Astrocyte of the spinal cord (primary cell): ENCODE measurements at regions not wholly inside any gene's neighbourhood (a gene's known extent, or its start where the extent isn't known, plus 50 kb on each side); places are given as distances from the start of the nearest gene placed in this dataset.

ENCODE experiments used
- DNase-seq: peaks from one replicate; pipeline ENCODE4 v3.0.0; 2011; ENCODE audit warnings: low read depth, low spot score
- H3K4me3 ChIP-seq: 2 replicates; pipeline ENCODE4 v1.5.1; 2011; ENCODE audit warnings: low read depth, mild to moderate bottlenecking, low read length, moderate library complexity
- in situ Hi-C: cut with HindIII; loops from 2 replicates; pipeline ENCODE4 v1.10.0; 2017; ENCODE audit warnings: low sequenced_read_pairs
- TF ChIP-seq, protein P1 (sequence below): IDR thresholded peaks from 2 replicates; pipeline ENCODE4 v1.5.1; 2012; ENCODE audit warnings: low read depth, mild to moderate bottlenecking, low read length, inconsistent platforms

DNA sequence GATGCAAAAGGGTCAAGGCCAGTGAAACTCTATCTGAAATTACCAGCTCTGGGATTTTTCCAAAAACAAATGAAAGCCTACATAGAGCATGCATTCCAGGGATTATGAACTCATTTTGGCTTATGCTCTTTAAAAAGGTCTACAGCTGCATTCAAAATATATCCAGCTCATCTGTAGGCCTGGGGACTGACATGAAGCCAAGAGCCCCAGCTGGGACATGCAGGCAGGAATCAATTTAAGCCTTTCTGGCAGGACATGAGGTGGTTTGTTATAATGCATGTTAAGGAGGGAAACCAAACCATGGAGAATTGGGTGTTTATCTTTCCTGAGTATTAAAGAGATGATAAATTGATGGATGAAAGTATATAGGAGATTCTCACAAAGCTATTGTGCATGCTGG lies 164.5 kb downstream of the RBM43 start:
- no peak overlapping the region for H3K4me3 ChIP-seq
- in situ Hi-C loops, result no loop called here
- peak; percentile 62 for DNase-seq
- TF ChIP-seq, protein P1, sequence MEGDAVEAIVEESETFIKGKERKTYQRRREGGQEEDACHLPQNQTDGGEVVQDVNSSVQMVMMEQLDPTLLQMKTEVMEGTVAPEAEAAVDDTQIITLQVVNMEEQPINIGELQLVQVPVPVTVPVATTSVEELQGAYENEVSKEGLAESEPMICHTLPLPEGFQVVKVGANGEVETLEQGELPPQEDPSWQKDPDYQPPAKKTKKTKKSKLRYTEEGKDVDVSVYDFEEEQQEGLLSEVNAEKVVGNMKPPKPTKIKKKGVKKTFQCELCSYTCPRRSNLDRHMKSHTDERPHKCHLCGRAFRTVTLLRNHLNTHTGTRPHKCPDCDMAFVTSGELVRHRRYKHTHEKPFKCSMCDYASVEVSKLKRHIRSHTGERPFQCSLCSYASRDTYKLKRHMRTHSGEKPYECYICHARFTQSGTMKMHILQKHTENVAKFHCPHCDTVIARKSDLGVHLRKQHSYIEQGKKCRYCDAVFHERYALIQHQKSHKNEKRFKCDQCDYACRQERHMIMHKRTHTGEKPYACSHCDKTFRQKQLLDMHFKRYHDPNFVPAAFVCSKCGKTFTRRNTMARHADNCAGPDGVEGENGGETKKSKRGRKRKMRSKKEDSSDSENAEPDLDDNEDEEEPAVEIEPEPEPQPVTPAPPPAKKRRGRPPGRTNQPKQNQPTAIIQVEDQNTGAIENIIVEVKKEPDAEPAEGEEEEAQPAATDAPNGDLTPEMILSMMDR, result no peak

DNA sequence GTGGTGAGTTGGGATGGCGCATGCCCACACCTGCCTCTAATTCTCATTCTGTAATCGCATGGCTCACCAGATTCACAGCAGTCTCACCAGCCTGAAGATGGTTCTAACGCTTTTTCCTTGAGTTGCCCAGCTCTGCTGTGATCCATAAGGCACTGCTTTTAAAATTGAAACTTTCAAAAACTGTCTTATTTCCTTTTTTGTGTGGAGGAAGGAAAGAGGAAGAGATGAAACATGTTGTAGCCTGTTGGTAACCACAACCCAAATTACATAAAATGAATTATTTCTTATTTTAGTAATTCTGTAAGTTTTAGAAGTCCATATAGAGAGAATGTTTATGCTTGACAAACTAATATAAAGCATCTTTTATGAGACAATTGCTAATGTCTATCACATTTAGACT lies 165.4 kb downstream of the RBM43 start:
- H3K4me3 ChIP-seq, result no peak overlapping the region
- DNase-seq, result no peak
- TF ChIP-seq, protein P1, result no peak
- in situ Hi-C loops, result no loop called here

DNA sequence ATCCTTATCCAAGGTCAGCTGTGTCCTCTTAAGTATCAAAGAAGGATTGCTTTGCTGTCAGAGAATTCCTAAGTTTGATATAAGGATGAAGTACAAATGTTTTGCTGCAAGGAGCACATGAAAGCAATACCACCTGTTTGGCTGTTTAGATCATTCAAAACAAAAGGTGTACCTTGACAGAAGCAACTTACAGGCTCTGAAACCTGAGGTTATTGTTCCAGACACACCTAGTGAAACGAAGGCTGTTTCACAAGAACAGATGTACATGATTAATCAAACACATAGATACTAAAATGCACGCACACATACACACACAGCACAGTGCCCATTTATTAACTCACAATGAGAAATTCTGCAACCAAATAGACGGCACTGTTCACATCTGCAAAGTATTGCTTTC lies 166.2 kb downstream of the RBM43 start:
- H3K4me3 ChIP-seq, result no peak overlapping the region
- in situ Hi-C loops, result no loop called here
- no peak for DNase-seq
- TF ChIP-seq, protein P1, result no peak

DNA sequence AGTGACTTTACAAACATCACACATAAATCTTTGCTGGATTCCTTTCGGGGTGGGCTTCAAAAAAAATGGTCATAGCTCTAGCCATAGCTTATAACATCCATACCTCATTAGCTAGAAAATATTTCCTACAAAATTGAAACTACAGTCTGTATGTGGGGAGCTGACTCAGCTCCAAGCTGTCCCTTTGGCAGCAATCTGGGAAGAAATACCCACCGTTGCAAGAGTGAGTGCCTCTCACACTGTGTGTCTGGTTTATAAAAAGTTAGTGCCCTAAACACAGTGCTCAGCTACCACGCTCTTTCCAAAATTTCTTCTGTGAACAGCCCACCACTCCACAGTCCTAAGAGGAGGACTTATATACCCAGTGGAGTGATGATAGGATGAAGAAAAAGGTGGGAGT lies 170.1 kb downstream of the RBM43 start:
- no peak for DNase-seq
- TF ChIP-seq, protein P1, result no peak
- in situ Hi-C loops, result no loop called here
- no peak overlapping the region for H3K4me3 ChIP-seq

DNA sequence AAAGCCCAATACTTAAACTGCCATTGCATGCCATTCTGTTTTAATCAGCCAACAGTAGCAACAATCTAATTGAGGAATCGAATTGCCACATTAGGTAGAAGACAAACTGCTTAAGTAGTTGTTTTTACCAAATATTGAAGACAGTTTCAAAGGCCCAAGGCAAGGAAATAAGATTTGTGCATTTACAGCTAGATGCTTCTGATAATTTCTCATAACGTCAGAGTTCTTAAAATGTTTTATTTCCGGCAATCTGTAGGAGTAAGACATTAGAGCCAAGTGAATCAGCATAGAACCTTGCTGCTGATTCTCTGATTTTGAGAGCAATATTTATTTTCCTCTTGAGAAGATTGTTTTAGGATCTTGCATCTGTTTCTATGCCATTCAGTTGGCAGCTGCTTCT lies 174.3 kb downstream of the RBM43 start:
- in situ Hi-C loops, result no loop called here
- TF ChIP-seq, protein P1, result no peak
- no peak overlapping the region for H3K4me3 ChIP-seq
- DNase-seq, result no peak

DNA sequence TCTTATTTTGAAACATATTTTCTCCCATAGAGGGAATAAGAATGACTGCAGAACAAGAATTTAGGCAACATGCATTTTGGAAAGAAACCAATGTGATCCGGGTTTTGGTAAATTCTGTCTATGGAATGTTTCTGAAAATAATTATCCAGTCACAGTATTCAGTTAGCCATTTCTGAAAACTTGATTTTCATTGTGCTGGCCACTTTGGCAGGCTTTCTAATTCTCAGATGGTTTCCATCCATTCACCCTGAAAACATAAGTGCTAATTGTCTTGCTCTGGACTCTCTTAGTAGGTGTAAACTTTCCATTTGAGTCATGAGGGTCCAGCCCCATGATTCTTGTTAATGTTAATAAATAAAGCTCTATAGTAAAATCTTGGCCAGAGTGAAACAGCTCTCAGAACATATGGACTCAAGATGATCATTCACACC lies 176.5 kb downstream of the RBM43 start:
- no peak overlapping the region for H3K4me3 ChIP-seq
- TF ChIP-seq, protein P1, result no peak
- in situ Hi-C loops, result no loop called here
- DNase-seq, result no peak
